Left lung (tissue), 4 donors: ENCODE measurements at regions not wholly inside any gene's neighbourhood (a gene's known extent, or its start where the extent isn't known, plus 50 kb on each side); places are given as distances from the start of the nearest gene placed in this dataset.

ENCODE experiments used
- ATAC-seq: fragments of 200-7000 bp; cut with Tn5 transposase; one replicate; pipeline ENCODE4 v1.9.1; 2020; ENCODE audit warnings: moderate library complexity
- DNase-seq, 4 donors: peaks; one replicate each; pipeline ENCODE4 v3.0.0-alpha.2; 2013 to 2020
- H3K27ac ChIP-seq, 2 donors: fragments of 200-600 bp; sonication (generic) in 1 of 2; one replicate each; pipeline versions ENCODE4 v1.5.0 to v1.8.0; 2020 to 2021
- H3K27me3 ChIP-seq, 2 donors: fragments of 200-600 bp; sonication (generic) in 1 of 2; one replicate each; pipeline versions ENCODE4 v1.5.0 to v1.8.0; 2020 to 2021
- H3K36me3 ChIP-seq, 2 donors: fragments of 200-600 bp; sonication (generic) in 1 of 2; one replicate each; pipeline versions ENCODE4 v1.5.0 to v1.8.0; 2020 to 2021
- H3K4me1 ChIP-seq, 2 donors: fragments of 200-600 bp; one replicate each; pipeline ENCODE4 v1.8.0; 2021
- H3K4me3 ChIP-seq, 2 donors: fragments of 200-600 bp; sonication (generic) in 1 of 2; one replicate each; pipeline versions ENCODE4 v1.5.0 to v1.8.0; 2020 to 2021; ENCODE audit warnings: mild to moderate bottlenecking in 1 of 2
- H3K9me3 ChIP-seq, 2 donors: fragments of 200-600 bp; sonication (generic) in 1 of 2; one replicate each; pipeline versions ENCODE4 v1.5.0 to v1.8.0; 2020 to 2021
- CTCF ChIP-seq, 2 donors: fragments of 200-600 bp; sonication (generic) in 1 of 2; IDR thresholded peaks; one replicate each; pipeline versions ENCODE4 v1.5.0 to v1.8.0; 2021; ENCODE audit warnings: antibody characterized with exemption in 2 of 2
- intact Hi-C, 2 donors: fragments of 100-400 bp; cut with DNase I; formaldehyde crosslinking; loops; one replicate each; pipeline versions ENCODE4 v1.11.2 to v1.14.2; 2022
- donor health status: DM: no; HTN: yes; CAD: no.
- donor health status: DM: no; HTN: no; CAD: no.

- H3K9me3 ChIP-seq: peaks cover 0 to 4% of the 10 kb centered on the region in 2 donors
- no peak overlapping the region for H3K27ac ChIP-seq
- DNase-seq (no peak), ATAC-seq (no peak)
- intact Hi-C loops: no loop called here
- H3K4me1 ChIP-seq: no peaks in the 10 kb centered on the region
- H3K4me3 ChIP-seq: no peak overlapping the region
- TF ChIP-seq CTCF (IDR thresholded peaks at IDR 0.05): no peak
- H3K27me3 ChIP-seq: no peaks in the 10 kb centered on the region
- no peaks in the 10 kb centered on the region for H3K36me3 ChIP-seq
Measured at GRCh38 chr13:58795715-58796114, 1164.2 kb downstream of the PCDH17 start.

- Histone ChIP-seq H3K4me1 (no peaks in the 10 kb centered on the region), H3K27me3 (no peaks in the 10 kb centered on the region), H3K9me3 (no peaks in the 10 kb centered on the region), H3K36me3 (no peaks in the 10 kb centered on the region), H3K4me3 (no peak overlapping the region), H3K27ac (no peak overlapping the region)
- ATAC-seq (no peak), DNase-seq (peak in 1 of 4 donors; percentile 6)
- intact Hi-C loops: no loop called here
- TF ChIP-seq CTCF (IDR thresholded peaks at IDR 0.05): no peak
Measured at GRCh38 chr13:58804832-58805231, 1173.3 kb downstream of the PCDH17 start.

GRCh38 chr13:58806401-58806800, 1174.9 kb downstream of the PCDH17 start:
- H3K27me3 ChIP-seq: no peaks in the 10 kb centered on the region
- ATAC-seq: no peak

GRCh38 chr13:58823701-58824100, 1192.2 kb downstream of the PCDH17 start:
- no peak for TF ChIP-seq CTCF (IDR thresholded peaks at IDR 0.05)
- Histone ChIP-seq H3K27ac (no peak overlapping the region), H3K27me3 (no peaks in the 10 kb centered on the region), H3K9me3 (peaks cover 0 to 9% of the 10 kb centered on the region in 2 donors), H3K4me1 (no peaks in the 10 kb centered on the region), H3K4me3 (no peak overlapping the region), H3K36me3 (no peaks in the 10 kb centered on the region)
- DNase-seq (peak in 1 of 4 donors; percentile 75), ATAC-seq (no peak)
- intact Hi-C loops: no loop called here

More at GRCh38 chr13:58806401-58806800, 1174.9 kb downstream of the PCDH17 start:
- no peak overlapping the region for H3K4me3 ChIP-seq
- no peaks in the 10 kb centered on the region for H3K36me3 ChIP-seq
- intact Hi-C loops: no loop called here
- no peaks in the 10 kb centered on the region for H3K9me3 ChIP-seq
- no peaks in the 10 kb centered on the region for H3K4me1 ChIP-seq
- no peak overlapping the region for H3K27ac ChIP-seq
- no peak for DNase-seq
- no peak for TF ChIP-seq CTCF (IDR thresholded peaks at IDR 0.05)

- no peak for DNase-seq
- H3K27me3 ChIP-seq: no peaks in the 10 kb centered on the region
- TF ChIP-seq CTCF (IDR thresholded peaks at IDR 0.05): no peak
- no peak for ATAC-seq
- no peaks in the 10 kb centered on the region for H3K36me3 ChIP-seq
- H3K9me3 ChIP-seq: peaks cover 0 to 9% of the 10 kb centered on the region in 2 donors
- H3K27ac ChIP-seq: no peak overlapping the region
- no peaks in the 10 kb centered on the region for H3K4me1 ChIP-seq
- H3K4me3 ChIP-seq: no peak overlapping the region
- intact Hi-C loops: no loop called here
Measured at GRCh38 chr13:58827904-58828303, 1196.4 kb downstream of the PCDH17 start.
